ENCODE measurements at regions not wholly inside any gene's neighbourhood (a gene's known extent, or its start where the extent isn't known, plus 50 kb on each side); places are given as distances from the start of the nearest gene placed in this dataset.

DNA sequence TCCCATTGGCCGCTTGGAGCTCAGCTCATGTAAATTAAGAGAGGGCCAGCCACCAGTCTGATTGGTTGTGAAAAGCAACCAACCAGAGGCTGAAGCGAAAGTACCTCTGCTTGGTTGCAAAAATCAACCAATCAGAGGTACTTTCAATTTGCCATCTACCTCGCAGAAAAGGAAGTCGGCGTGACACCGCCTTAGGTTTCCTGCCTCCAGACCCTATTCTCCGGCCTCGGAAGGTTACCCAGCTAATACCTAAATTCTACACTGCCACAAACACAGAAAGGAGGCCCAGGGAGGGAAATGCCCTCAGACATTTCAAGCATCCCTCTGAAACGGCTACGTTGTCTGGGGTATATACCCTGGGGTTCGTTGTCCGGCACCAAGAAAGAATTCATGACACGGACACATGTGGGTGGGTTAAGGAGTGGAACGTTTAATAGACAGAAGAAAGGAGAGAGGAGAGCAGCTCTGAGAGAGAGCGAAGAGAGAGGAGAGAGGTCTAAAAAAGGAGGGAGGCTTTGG lies 481.3 kb downstream of the TMEM114 start:
- no peak overlapping the region for H4K91ac ChIP-seq (ENCODE audit: low read depth, low read length)
- no peak overlapping the region for H3K27ac ChIP-seq (ENCODE audit: low read depth, low read length)
- no peak overlapping the region for H3K4me2 ChIP-seq (ENCODE audit: low read length)
- H2BK12ac ChIP-seq (ENCODE audit: low read length), result no peak overlapping the region
- no peaks in the 10 kb centered on the region for H3K36me3 ChIP-seq (ENCODE audit: control insufficient read depth in 1 of 2, insufficient read depth in 2 of 2, low read length in 2 of 2)
- H3K18ac ChIP-seq (ENCODE audit: low read length), result no peak overlapping the region
- no peak for DNase-seq
- H3K79me2 ChIP-seq (ENCODE audit: control insufficient read depth, insufficient read depth, low read length, poor library complexity), result no peaks in the 10 kb centered on the region
- no peak overlapping the region for H4K12ac ChIP-seq (ENCODE audit: low read depth, low read length)
- H3K79me1 ChIP-seq (ENCODE audit: low read length), result no peaks in the 10 kb centered on the region
- no peak overlapping the region for H2AFZ ChIP-seq (ENCODE audit: insufficient read depth, low read length, poor library complexity)
- no peak overlapping the region for H3K4ac ChIP-seq (ENCODE audit: low read depth, low read length)
- no peak overlapping the region for H2AK5ac ChIP-seq (ENCODE audit: low read length)
- H3K23ac ChIP-seq (ENCODE audit: low read length), result no peak overlapping the region
- no peak overlapping the region for H3K4me3 ChIP-seq (ENCODE audit: low read depth, low read length)
- H2BK120ac ChIP-seq (ENCODE audit: insufficient read depth, low read length, poor library complexity), result no peak overlapping the region
- H3K4me1 ChIP-seq (ENCODE audit: control insufficient read depth in 1 of 2, insufficient read depth in 2 of 2, low read length in 2 of 2), result no peaks in the 10 kb centered on the region
- H2BK5ac ChIP-seq (ENCODE audit: low read depth, low read length, poor library complexity), result no peak overlapping the region
- no peaks in the 10 kb centered on the region for H3K27me3 ChIP-seq (ENCODE audit: insufficient read depth, low read length)
- peaks cover 2% of the 10 kb centered on the region for H3K9me3 ChIP-seq (ENCODE audit: insufficient read depth, low read depth, low read length)
- no peak overlapping the region for H3K14ac ChIP-seq (ENCODE audit: low read length)
- no peak overlapping the region for H3K9ac ChIP-seq (ENCODE audit: low read length)
- WGBS (ENCODE audit: extremely low coverage, insufficient coverage, insufficient read length), result no CpG with 5 or more reads among the region's 15 CpGs
- H4K8ac ChIP-seq (ENCODE audit: low read depth, low read length), result no peak overlapping the region

DNA sequence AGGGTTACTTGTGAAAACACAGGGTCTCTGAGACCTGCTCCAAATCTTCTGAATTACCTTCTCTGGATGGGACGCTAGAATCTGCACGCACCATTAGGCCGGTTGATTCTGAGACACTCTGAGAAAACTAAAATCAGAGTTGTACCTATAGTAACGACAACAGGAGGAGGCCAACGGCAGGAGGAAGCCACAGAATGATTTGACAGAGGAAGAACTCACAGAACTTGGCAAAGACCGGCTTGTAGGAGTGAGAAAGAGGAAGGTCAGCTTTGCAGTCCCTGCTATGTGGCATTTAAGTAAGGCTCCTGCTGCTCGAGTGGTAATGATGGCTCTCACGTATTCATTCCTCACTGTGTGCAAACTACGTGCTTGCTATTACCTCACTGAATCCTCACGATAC lies 483.0 kb downstream of the TMEM114 start:
- WGBS (ENCODE audit: extremely low coverage, insufficient coverage, insufficient read length), result no CpG with 5 or more reads among the region's 10 CpGs
- H2BK120ac ChIP-seq (ENCODE audit: insufficient read depth, low read length, poor library complexity), result no peak overlapping the region
- no peak overlapping the region for H4K91ac ChIP-seq (ENCODE audit: low read depth, low read length)
- no peak overlapping the region for H2BK5ac ChIP-seq (ENCODE audit: low read depth, low read length, poor library complexity)
- no peaks in the 10 kb centered on the region for H3K4me1 ChIP-seq (ENCODE audit: control insufficient read depth in 1 of 2, insufficient read depth in 2 of 2, low read length in 2 of 2)
- no peak overlapping the region for H3K4me2 ChIP-seq (ENCODE audit: low read length)
- no peak overlapping the region for H3K9ac ChIP-seq (ENCODE audit: low read length)
- no peak overlapping the region for H2AK5ac ChIP-seq (ENCODE audit: low read length)
- no peaks in the 10 kb centered on the region for H3K36me3 ChIP-seq (ENCODE audit: control insufficient read depth in 1 of 2, insufficient read depth in 2 of 2, low read length in 2 of 2)
- H2AFZ ChIP-seq (ENCODE audit: insufficient read depth, low read length, poor library complexity), result no peak overlapping the region
- no peak for DNase-seq
- no peak overlapping the region for H3K18ac ChIP-seq (ENCODE audit: low read length)
- no peaks in the 10 kb centered on the region for H3K79me1 ChIP-seq (ENCODE audit: low read length)
- H3K23ac ChIP-seq (ENCODE audit: low read length), result no peak overlapping the region
- H3K27me3 ChIP-seq (ENCODE audit: insufficient read depth, low read length), result no peaks in the 10 kb centered on the region
- no peak overlapping the region for H3K4ac ChIP-seq (ENCODE audit: low read depth, low read length)
- H4K8ac ChIP-seq (ENCODE audit: low read depth, low read length), result no peak overlapping the region
- H3K79me2 ChIP-seq (ENCODE audit: control insufficient read depth, insufficient read depth, low read length, poor library complexity), result no peaks in the 10 kb centered on the region
- H4K12ac ChIP-seq (ENCODE audit: low read depth, low read length), result no peak overlapping the region
- no peak overlapping the region for H3K27ac ChIP-seq (ENCODE audit: low read depth, low read length)
- H3K4me3 ChIP-seq (ENCODE audit: low read depth, low read length), result no peak overlapping the region
- H3K14ac ChIP-seq (ENCODE audit: low read length), result no peak overlapping the region
- H2BK12ac ChIP-seq (ENCODE audit: low read length), result no peak overlapping the region
- no peaks in the 10 kb centered on the region for H3K9me3 ChIP-seq (ENCODE audit: insufficient read depth, low read depth, low read length)

DNA sequence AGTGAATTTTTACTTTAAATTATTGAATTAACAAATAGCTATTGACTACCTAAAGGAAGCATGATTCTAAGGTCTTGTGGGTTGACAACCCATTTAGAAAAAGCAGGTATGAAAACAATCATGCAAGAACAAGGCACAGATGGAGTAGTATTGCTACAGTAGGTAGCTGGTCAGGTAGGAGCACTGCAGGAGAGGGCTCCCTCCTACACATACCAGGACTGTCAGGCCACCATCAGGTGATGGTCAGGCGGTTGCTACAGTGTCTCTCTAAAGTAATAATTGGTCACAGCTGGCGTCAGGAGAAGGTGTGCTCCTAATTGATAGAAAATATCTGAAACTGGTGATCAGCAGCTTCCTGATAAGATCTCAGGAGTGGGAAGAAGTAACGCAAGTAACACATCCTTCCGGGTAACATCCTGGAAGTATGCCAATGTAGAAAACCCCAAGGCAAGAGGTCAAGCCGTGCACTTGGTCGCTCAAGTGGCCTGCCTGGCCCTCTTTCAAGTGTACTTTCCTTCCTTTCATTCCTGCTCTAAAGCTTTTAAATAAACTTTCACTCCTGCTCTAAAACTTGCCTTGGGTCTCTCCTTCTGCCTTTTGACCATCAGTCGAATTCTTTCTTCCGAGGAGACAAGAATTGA lies 486.5 kb downstream of the TMEM114 start:
- no peak overlapping the region for H2AK5ac ChIP-seq (ENCODE audit: low read length)
- no peak overlapping the region for H4K91ac ChIP-seq (ENCODE audit: low read depth, low read length)
- DNase-seq, result no peak
- H3K27ac ChIP-seq (ENCODE audit: low read depth, low read length), result no peak overlapping the region
- no peaks in the 10 kb centered on the region for H3K79me1 ChIP-seq (ENCODE audit: low read length)
- no CpG with 5 or more reads among the region's 8 CpGs for WGBS (ENCODE audit: extremely low coverage, insufficient coverage, insufficient read length)
- no peaks in the 10 kb centered on the region for H3K79me2 ChIP-seq (ENCODE audit: control insufficient read depth, insufficient read depth, low read length, poor library complexity)
- no peak overlapping the region for H2BK12ac ChIP-seq (ENCODE audit: low read length)
- no peak overlapping the region for H3K14ac ChIP-seq (ENCODE audit: low read length)
- H4K12ac ChIP-seq (ENCODE audit: low read depth, low read length), result no peak overlapping the region
- H2AFZ ChIP-seq (ENCODE audit: insufficient read depth, low read length, poor library complexity), result no peak overlapping the region
- H3K23ac ChIP-seq (ENCODE audit: low read length), result no peak overlapping the region
- H3K27me3 ChIP-seq (ENCODE audit: insufficient read depth, low read length), result no peaks in the 10 kb centered on the region
- H3K4me1 ChIP-seq (ENCODE audit: control insufficient read depth in 1 of 2, insufficient read depth in 2 of 2, low read length in 2 of 2), result no peaks in the 10 kb centered on the region
- no peak overlapping the region for H3K9ac ChIP-seq (ENCODE audit: low read length)
- no peaks in the 10 kb centered on the region for H3K9me3 ChIP-seq (ENCODE audit: insufficient read depth, low read depth, low read length)
- no peak overlapping the region for H3K18ac ChIP-seq (ENCODE audit: low read length)
- no peak overlapping the region for H2BK120ac ChIP-seq (ENCODE audit: insufficient read depth, low read length, poor library complexity)
- H3K4me2 ChIP-seq (ENCODE audit: low read length), result no peak overlapping the region
- H3K4ac ChIP-seq (ENCODE audit: low read depth, low read length), result no peak overlapping the region
- no peak overlapping the region for H4K8ac ChIP-seq (ENCODE audit: low read depth, low read length)
- H3K4me3 ChIP-seq (ENCODE audit: low read depth, low read length), result no peak overlapping the region
- no peaks in the 10 kb centered on the region for H3K36me3 ChIP-seq (ENCODE audit: control insufficient read depth in 1 of 2, insufficient read depth in 2 of 2, low read length in 2 of 2)
- H2BK5ac ChIP-seq (ENCODE audit: low read depth, low read length, poor library complexity), result no peak overlapping the region

DNA sequence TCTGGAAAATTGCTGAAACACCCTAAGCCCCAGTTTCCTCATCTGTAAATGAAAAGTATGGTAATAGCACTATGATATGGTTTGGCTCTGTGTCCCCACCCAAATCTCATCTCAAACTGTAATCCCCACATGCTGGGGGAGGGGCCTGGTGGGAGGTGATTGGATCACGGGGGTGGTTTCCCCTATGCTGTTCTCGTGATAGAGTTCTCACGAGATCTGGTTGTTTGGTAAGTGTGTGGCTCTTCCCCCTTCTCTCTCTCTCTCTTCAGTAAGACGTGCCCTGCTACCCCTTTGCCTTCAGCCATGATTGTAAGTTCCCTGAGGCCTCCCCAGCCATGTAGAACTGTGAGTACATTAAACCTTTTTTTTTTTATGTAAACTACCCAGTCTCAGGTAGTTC lies 490.7 kb downstream of the TMEM114 start:
- Histone ChIP-seq H4K12ac (ENCODE audit: low read depth, low read length) (no peak overlapping the region), H3K4me1 (ENCODE audit: control insufficient read depth in 1 of 2, insufficient read depth in 2 of 2, low read length in 2 of 2) (no peaks in the 10 kb centered on the region), H3K23ac (ENCODE audit: low read length) (no peak overlapping the region), H2AK5ac (ENCODE audit: low read length) (no peak overlapping the region), H3K18ac (ENCODE audit: low read length) (no peak overlapping the region), H3K36me3 (ENCODE audit: control insufficient read depth in 1 of 2, insufficient read depth in 2 of 2, low read length in 2 of 2) (no peaks in the 10 kb centered on the region), H4K91ac (ENCODE audit: low read depth, low read length) (no peak overlapping the region), H3K79me2 (ENCODE audit: control insufficient read depth, insufficient read depth, low read length, poor library complexity) (no peaks in the 10 kb centered on the region), H2BK120ac (ENCODE audit: insufficient read depth, low read length, poor library complexity) (no peak overlapping the region), H3K27ac (ENCODE audit: low read depth, low read length) (no peak overlapping the region), H2AFZ (ENCODE audit: insufficient read depth, low read length, poor library complexity) (no peak overlapping the region), H3K4me2 (ENCODE audit: low read length) (no peak overlapping the region), H3K9me3 (ENCODE audit: insufficient read depth, low read depth, low read length) (no peaks in the 10 kb centered on the region), H3K9ac (ENCODE audit: low read length) (no peak overlapping the region), H3K4ac (ENCODE audit: low read depth, low read length) (no peak overlapping the region), H3K27me3 (ENCODE audit: insufficient read depth, low read length) (no peaks in the 10 kb centered on the region), H2BK12ac (ENCODE audit: low read length) (no peak overlapping the region), H3K79me1 (ENCODE audit: low read length) (no peaks in the 10 kb centered on the region), H3K14ac (ENCODE audit: low read length) (no peak overlapping the region), H4K8ac (ENCODE audit: low read depth, low read length) (no peak overlapping the region), H2BK5ac (ENCODE audit: low read depth, low read length, poor library complexity) (no peak overlapping the region), H3K4me3 (ENCODE audit: low read depth, low read length) (no peak overlapping the region)
- DNase-seq, result no peak
- WGBS (ENCODE audit: extremely low coverage, insufficient coverage, insufficient read length), result no CpG with 5 or more reads among the region's 4 CpGs

Measured in trophoblast cell (in vitro differentiated cells and primary cell).